ENCODE measurements at regions not wholly inside any gene's neighbourhood (a gene's known extent, or its start where the extent isn't known, plus 50 kb on each side); places are given as distances from the start of the nearest gene placed in this dataset.

DNA sequence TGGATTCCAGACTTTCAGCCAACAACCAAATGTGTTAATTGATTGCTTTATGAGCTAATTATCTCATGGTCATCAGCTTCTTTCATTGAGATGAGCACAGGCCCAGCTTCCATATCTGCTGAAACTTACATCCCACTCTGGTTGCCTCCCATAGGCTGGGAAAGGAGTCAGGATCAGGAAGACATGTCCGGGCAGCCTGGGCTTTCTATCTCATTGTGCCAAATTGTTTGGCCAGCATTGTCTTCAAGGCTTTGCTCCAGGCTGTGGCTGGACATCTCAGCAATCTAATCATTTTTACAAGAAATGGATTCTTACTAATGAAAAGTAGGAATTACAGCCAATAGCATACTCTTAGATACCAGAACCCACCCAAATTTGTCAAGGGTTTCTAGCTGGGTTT, 295.2 kb downstream of the CXCL12 start:
- H3K4me1 ChIP-seq (ENCODE audit: control insufficient read depth, insufficient read depth, low read length, poor library complexity, severe bottlenecking): no peaks in the 10 kb centered on the region
- no peaks in the 10 kb centered on the region for H3K9me3 ChIP-seq (ENCODE audit: control insufficient read depth, low read length)
- H3K27me3 ChIP-seq (replicated peaks; ENCODE audit: control insufficient read depth, insufficient read depth, low read length, poor library complexity, severe bottlenecking): no peaks in the 10 kb centered on the region
- no peaks in the 10 kb centered on the region for H3K36me3 ChIP-seq (ENCODE audit: control insufficient read depth, insufficient read depth, low read length)
- no peak for DNase-seq
- no peak overlapping the region for H3K4me3 ChIP-seq (ENCODE audit: insufficient read depth, low read depth, low read length, poor library complexity, severe bottlenecking)
- H3K27ac ChIP-seq (ENCODE audit: insufficient read depth, low read length, poor library complexity, severe bottlenecking): no peak overlapping the region

GRCh38 chr10:44087403-44087802, 297.5 kb downstream of the CXCL12 start:
- H3K4me1 ChIP-seq (ENCODE audit: control insufficient read depth, insufficient read depth, low read length, poor library complexity, severe bottlenecking): no peaks in the 10 kb centered on the region
- no peak overlapping the region for H3K4me3 ChIP-seq (ENCODE audit: insufficient read depth, low read depth, low read length, poor library complexity, severe bottlenecking)
- H3K36me3 ChIP-seq (ENCODE audit: control insufficient read depth, insufficient read depth, low read length): no peaks in the 10 kb centered on the region
- no peaks in the 10 kb centered on the region for H3K27me3 ChIP-seq (replicated peaks; ENCODE audit: control insufficient read depth, insufficient read depth, low read length, poor library complexity, severe bottlenecking)
- DNase-seq: no peak
- no peak overlapping the region for H3K27ac ChIP-seq (ENCODE audit: insufficient read depth, low read length, poor library complexity, severe bottlenecking)
- H3K9me3 ChIP-seq (ENCODE audit: control insufficient read depth, low read length): no peaks in the 10 kb centered on the region

DNA sequence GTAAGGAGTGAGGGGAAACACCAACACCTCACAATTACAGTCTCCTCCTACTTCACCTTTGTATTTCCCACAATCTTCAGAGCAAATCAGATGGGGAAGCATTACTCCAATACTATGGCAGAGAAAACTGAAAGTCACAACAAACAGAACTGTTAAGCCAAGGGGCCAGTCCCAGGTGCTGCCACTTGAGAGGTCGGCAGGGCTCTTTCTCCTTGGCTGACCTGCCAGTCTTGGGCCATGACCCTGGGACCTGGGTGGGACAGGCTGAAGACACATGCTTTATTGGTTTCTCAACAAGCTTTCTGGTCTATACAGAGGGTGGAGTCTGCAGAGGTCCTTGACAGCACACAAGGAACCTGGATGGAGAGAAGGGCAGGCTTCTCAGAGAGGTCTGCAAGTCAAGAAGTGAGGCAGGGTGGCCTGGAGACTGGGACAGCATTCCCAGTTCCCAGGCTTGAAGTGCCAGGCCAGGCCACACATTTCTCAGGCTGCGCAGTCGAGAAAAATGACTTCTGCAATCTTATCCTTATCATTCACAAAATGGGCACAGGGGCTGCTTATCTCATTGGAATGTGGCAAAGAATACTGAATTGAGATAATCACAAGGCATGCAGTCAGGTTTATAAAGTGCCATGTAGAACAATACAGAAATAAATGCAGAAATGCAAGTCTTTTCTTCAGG, 301.0 kb downstream of the CXCL12 start:
- Histone ChIP-seq H3K4me3 (ENCODE audit: insufficient read depth, low read depth, low read length, poor library complexity, severe bottlenecking) (no peak overlapping the region), H3K27me3 (replicated peaks; ENCODE audit: control insufficient read depth, insufficient read depth, low read length, poor library complexity, severe bottlenecking) (no peaks in the 10 kb centered on the region)

DNA sequence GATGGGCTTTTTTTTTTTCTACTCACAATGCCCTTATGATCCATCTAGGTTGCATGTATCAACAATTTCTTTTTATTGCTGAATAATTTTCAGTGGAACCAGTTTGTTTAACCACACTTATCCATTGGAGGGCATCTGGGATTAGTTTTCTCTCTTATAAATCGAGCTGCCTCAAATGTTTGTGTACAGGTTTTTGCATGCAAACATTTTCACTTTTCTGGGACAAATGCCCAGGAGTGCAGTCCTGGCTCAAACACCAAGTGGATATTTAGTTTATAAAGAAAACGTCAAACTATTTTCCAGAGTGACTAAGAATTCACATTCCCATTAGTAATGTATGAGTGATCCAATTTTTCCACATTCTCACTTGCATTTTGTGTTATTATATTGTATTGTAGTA, 313.4 kb downstream of the CXCL12 start:
- Histone ChIP-seq H3K36me3 (ENCODE audit: control insufficient read depth, insufficient read depth, low read length) (no peaks in the 10 kb centered on the region), H3K27ac (ENCODE audit: insufficient read depth, low read length, poor library complexity, severe bottlenecking) (no peak overlapping the region)

More for the DNA sequence above, 301.0 kb downstream of the CXCL12 start:
- Histone ChIP-seq H3K27ac (ENCODE audit: insufficient read depth, low read length, poor library complexity, severe bottlenecking) (no peak overlapping the region), H3K4me1 (ENCODE audit: control insufficient read depth, insufficient read depth, low read length, poor library complexity, severe bottlenecking) (no peaks in the 10 kb centered on the region), H3K9me3 (ENCODE audit: control insufficient read depth, low read length) (no peaks in the 10 kb centered on the region), H3K36me3 (ENCODE audit: control insufficient read depth, insufficient read depth, low read length) (no peaks in the 10 kb centered on the region)
- no peak for DNase-seq

DNA sequence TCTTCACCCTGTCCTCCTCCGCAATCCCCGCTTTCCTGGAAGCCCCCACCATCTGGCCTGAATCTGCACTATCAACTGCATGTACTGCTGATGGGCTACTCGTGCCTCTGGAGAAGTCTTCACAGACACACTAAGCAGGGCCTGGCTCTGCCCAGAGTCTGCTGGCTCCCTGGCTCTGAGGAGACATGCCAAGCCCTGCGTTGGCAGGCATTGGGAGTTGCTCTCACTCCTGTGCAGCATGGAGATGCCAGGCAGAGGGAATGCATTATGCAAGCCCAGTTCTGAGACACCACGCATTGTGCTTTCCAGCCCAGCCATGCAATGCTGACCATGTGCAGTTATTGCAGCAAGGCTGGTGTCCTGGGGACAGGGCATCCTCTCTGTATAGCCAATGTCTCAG, 314.6 kb downstream of the CXCL12 start:
- no peak overlapping the region for H3K27ac ChIP-seq (ENCODE audit: insufficient read depth, low read length, poor library complexity, severe bottlenecking)
- H3K27me3 ChIP-seq (replicated peaks; ENCODE audit: control insufficient read depth, insufficient read depth, low read length, poor library complexity, severe bottlenecking): no peaks in the 10 kb centered on the region
- H3K4me3 ChIP-seq (ENCODE audit: insufficient read depth, low read depth, low read length, poor library complexity, severe bottlenecking): no peak overlapping the region
- H3K36me3 ChIP-seq (ENCODE audit: control insufficient read depth, insufficient read depth, low read length): no peaks in the 10 kb centered on the region
- DNase-seq: no peak
- H3K4me1 ChIP-seq (ENCODE audit: control insufficient read depth, insufficient read depth, low read length, poor library complexity, severe bottlenecking): no peaks in the 10 kb centered on the region
- H3K9me3 ChIP-seq (ENCODE audit: control insufficient read depth, low read length): no peaks in the 10 kb centered on the region

More for the DNA sequence above, 313.4 kb downstream of the CXCL12 start:
- no peak overlapping the region for H3K4me3 ChIP-seq (ENCODE audit: insufficient read depth, low read depth, low read length, poor library complexity, severe bottlenecking)
- H3K9me3 ChIP-seq (ENCODE audit: control insufficient read depth, low read length): no peaks in the 10 kb centered on the region
- no peaks in the 10 kb centered on the region for H3K4me1 ChIP-seq (ENCODE audit: control insufficient read depth, insufficient read depth, low read length, poor library complexity, severe bottlenecking)
- H3K27me3 ChIP-seq (replicated peaks; ENCODE audit: control insufficient read depth, insufficient read depth, low read length, poor library complexity, severe bottlenecking): no peaks in the 10 kb centered on the region
- no peak for DNase-seq

GRCh38 chr10:44069573-44069972, 315.3 kb downstream of the CXCL12 start:
- H3K9me3 ChIP-seq (ENCODE audit: control insufficient read depth, low read length): no peaks in the 10 kb centered on the region
- no peaks in the 10 kb centered on the region for H3K27me3 ChIP-seq (replicated peaks; ENCODE audit: control insufficient read depth, insufficient read depth, low read length, poor library complexity, severe bottlenecking)
- H3K4me3 ChIP-seq (ENCODE audit: insufficient read depth, low read depth, low read length, poor library complexity, severe bottlenecking): no peak overlapping the region
- DNase-seq: no peak
- no peaks in the 10 kb centered on the region for H3K36me3 ChIP-seq (ENCODE audit: control insufficient read depth, insufficient read depth, low read length)
- no peaks in the 10 kb centered on the region for H3K4me1 ChIP-seq (ENCODE audit: control insufficient read depth, insufficient read depth, low read length, poor library complexity, severe bottlenecking)
- no peak overlapping the region for H3K27ac ChIP-seq (ENCODE audit: insufficient read depth, low read length, poor library complexity, severe bottlenecking)

- no peak overlapping the region for H3K4me3 ChIP-seq (ENCODE audit: insufficient read depth, low read depth, low read length, poor library complexity, severe bottlenecking)
- H3K27ac ChIP-seq (ENCODE audit: insufficient read depth, low read length, poor library complexity, severe bottlenecking): no peak overlapping the region
- H3K4me1 ChIP-seq (ENCODE audit: control insufficient read depth, insufficient read depth, low read length, poor library complexity, severe bottlenecking): no peaks in the 10 kb centered on the region
- DNase-seq: no peak
- H3K36me3 ChIP-seq (ENCODE audit: control insufficient read depth, insufficient read depth, low read length): no peaks in the 10 kb centered on the region
- no peaks in the 10 kb centered on the region for H3K27me3 ChIP-seq (replicated peaks; ENCODE audit: control insufficient read depth, insufficient read depth, low read length, poor library complexity, severe bottlenecking)
- no peaks in the 10 kb centered on the region for H3K9me3 ChIP-seq (ENCODE audit: control insufficient read depth, low read length)
Observed at GRCh38 chr10:44068716-44069482, 316.0 kb downstream of the CXCL12 start.

DNA sequence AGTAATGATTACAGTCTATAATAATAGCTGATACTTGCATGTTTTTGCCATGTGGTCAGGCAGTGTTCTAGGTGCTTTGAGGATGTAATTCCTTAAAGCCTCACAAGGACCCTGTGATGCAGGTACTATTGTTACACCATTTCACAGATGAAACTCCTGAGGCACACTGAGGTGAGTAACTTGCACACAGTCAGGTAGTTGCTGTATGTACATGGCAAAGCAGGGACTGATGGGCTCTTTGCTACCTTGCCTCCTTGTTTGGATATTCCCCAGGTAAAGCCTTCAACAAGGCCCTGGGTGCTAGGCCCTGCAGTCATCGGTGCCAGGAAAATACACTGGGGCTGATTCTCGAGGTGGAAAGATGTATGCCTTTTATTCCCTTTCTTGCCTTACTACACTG, 317.5 kb downstream of the CXCL12 start:
- Histone ChIP-seq H3K27me3 (replicated peaks; ENCODE audit: control insufficient read depth, insufficient read depth, low read length, poor library complexity, severe bottlenecking) (no peaks in the 10 kb centered on the region), H3K4me3 (ENCODE audit: insufficient read depth, low read depth, low read length, poor library complexity, severe bottlenecking) (no peak overlapping the region), H3K9me3 (ENCODE audit: control insufficient read depth, low read length) (no peaks in the 10 kb centered on the region), H3K4me1 (ENCODE audit: control insufficient read depth, insufficient read depth, low read length, poor library complexity, severe bottlenecking) (no peaks in the 10 kb centered on the region), H3K27ac (ENCODE audit: insufficient read depth, low read length, poor library complexity, severe bottlenecking) (no peak overlapping the region), H3K36me3 (ENCODE audit: control insufficient read depth, insufficient read depth, low read length) (no peaks in the 10 kb centered on the region)
- DNase-seq: no peak

- no peaks in the 10 kb centered on the region for H3K9me3 ChIP-seq (ENCODE audit: control insufficient read depth, low read length)
- no peak for DNase-seq
- H3K27ac ChIP-seq (ENCODE audit: insufficient read depth, low read length, poor library complexity, severe bottlenecking): no peak overlapping the region
Observed at GRCh38 chr10:44066527-44067255, 318.2 kb downstream of the CXCL12 start.

More at GRCh38 chr10:44066527-44067255, 318.2 kb downstream of the CXCL12 start:
- H3K27me3 ChIP-seq (replicated peaks; ENCODE audit: control insufficient read depth, insufficient read depth, low read length, poor library complexity, severe bottlenecking): no peaks in the 10 kb centered on the region
- H3K36me3 ChIP-seq (ENCODE audit: control insufficient read depth, insufficient read depth, low read length): no peaks in the 10 kb centered on the region
- no peak overlapping the region for H3K4me3 ChIP-seq (ENCODE audit: insufficient read depth, low read depth, low read length, poor library complexity, severe bottlenecking)
- H3K4me1 ChIP-seq (ENCODE audit: control insufficient read depth, insufficient read depth, low read length, poor library complexity, severe bottlenecking): no peaks in the 10 kb centered on the region
